ENCODE measurements at regions not wholly inside any gene's neighbourhood (a gene's known extent, or its start where the extent isn't known, plus 50 kb on each side); places are given as distances from the start of the nearest gene placed in this dataset.

GRCh38 chr12:100069795-100070194 lies 72.9 kb downstream of the BLTP3B start:
- TF ChIP-seq CTCF (IDR thresholded peaks at IDR 0.05) = no peak
- TF ChIP-seq EZH2 (IDR thresholded peaks at IDR 0.05) = no peak

All from neural progenitor cell (in vitro differentiated cells).